Thyroid gland (tissue), 4 donors: ENCODE measurements at regions not wholly inside any gene's neighbourhood (a gene's known extent, or its start where the extent isn't known, plus 50 kb on each side); places are given as distances from the start of the nearest gene placed in this dataset.

Experiments used
- POLR2A ChIP-seq, 2 donors: fragments of 450-650 bp; IDR thresholded peaks; one replicate each; pipeline ENCODE4 v1.6.1; 2017; ENCODE audit warnings: antibody characterized with exemption in 2 of 2, mild to moderate bottlenecking in 2 of 2, moderate library complexity in 1 of 2
- TF ChIP-seq, protein P1 (sequence below), 6 experiments: fragments of 200-600 bp in 3 of 6; fragments of 450-650 bp in 3 of 6; sonication (generic) in 3 of 6; IDR thresholded peaks; one replicate each; pipeline ENCODE4 v1.5.1; 2016 to 2019; ENCODE audit warnings: antibody characterized with exemption in 6 of 6, mild to moderate bottlenecking in 2 of 6, inconsistent platforms in 1 of 6, moderate library complexity in 1 of 6

DNA sequence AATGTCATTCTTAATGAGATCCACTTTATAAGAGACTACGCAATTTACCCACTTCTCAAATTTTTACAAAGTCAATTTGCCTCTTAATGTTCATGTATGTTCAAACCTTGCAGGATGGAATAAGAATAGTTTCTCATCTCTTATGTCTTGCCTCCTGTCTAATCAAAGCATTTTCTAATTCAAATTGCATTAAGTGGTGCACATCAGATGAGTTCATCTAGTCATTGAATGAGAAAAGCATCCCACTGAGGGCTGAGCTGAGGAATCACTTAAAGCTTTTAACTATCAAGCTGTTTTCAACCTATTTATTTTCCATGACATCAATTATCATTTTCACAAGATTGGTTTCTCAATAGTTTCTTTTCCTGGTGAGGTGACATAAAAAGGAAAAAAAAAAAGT lies 1964.0 kb downstream of the PCDH7 start:
- TF ChIP-seq, protein P1, sequence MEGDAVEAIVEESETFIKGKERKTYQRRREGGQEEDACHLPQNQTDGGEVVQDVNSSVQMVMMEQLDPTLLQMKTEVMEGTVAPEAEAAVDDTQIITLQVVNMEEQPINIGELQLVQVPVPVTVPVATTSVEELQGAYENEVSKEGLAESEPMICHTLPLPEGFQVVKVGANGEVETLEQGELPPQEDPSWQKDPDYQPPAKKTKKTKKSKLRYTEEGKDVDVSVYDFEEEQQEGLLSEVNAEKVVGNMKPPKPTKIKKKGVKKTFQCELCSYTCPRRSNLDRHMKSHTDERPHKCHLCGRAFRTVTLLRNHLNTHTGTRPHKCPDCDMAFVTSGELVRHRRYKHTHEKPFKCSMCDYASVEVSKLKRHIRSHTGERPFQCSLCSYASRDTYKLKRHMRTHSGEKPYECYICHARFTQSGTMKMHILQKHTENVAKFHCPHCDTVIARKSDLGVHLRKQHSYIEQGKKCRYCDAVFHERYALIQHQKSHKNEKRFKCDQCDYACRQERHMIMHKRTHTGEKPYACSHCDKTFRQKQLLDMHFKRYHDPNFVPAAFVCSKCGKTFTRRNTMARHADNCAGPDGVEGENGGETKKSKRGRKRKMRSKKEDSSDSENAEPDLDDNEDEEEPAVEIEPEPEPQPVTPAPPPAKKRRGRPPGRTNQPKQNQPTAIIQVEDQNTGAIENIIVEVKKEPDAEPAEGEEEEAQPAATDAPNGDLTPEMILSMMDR (IDR thresholded peaks at IDR 0.05) = no peak
- no peak for TF ChIP-seq POLR2A (IDR thresholded peaks at IDR 0.05)
